IPS-NIHi7 (cell line): ENCODE measurements at regions not wholly inside any gene's neighbourhood (a gene's known extent, or its start where the extent isn't known, plus 50 kb on each side); places are given as distances from the start of the nearest gene placed in this dataset.

Experiments used
- DNase-seq: peaks from one replicate; pipeline ENCODE4 v3.0.0; 2012; ENCODE audit warnings: mixed read lengths; ENCODE audit errors: extremely low spot score

DNA sequence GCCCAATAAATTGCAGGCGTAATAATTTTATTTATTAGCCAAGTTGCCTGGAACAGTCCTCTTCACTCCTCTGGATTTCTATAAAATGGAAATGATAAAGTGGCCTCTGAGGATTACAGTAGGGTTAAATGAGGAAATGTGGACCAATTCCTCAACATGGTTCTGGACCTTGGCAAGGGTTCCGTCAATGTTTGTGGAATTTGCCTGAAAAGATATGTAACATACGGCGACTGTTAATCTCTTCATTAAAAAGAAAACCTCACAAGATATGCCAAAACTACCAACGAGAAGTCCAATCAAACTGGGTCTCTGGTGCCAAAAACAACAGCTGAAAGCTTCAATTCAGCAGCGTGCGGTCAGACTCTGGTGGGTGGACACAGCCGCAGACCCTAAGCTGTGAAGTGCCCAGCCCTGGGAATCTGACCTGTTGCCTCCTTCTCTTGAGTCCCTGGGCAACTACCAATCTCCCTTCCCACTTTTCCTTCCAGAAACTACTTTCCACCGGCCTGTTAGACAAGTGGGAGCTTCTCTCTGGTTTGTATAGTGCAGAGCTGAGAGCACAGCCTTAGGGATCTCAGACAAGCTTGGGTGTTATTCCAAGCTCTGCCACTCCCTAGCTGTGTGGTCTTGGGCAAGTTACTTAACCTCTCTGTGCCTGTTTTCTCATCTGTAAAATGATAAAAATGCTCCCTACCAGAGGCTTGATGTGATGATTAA, 190.5 kb upstream of the GSC start:
- no peak for DNase-seq

DNA sequence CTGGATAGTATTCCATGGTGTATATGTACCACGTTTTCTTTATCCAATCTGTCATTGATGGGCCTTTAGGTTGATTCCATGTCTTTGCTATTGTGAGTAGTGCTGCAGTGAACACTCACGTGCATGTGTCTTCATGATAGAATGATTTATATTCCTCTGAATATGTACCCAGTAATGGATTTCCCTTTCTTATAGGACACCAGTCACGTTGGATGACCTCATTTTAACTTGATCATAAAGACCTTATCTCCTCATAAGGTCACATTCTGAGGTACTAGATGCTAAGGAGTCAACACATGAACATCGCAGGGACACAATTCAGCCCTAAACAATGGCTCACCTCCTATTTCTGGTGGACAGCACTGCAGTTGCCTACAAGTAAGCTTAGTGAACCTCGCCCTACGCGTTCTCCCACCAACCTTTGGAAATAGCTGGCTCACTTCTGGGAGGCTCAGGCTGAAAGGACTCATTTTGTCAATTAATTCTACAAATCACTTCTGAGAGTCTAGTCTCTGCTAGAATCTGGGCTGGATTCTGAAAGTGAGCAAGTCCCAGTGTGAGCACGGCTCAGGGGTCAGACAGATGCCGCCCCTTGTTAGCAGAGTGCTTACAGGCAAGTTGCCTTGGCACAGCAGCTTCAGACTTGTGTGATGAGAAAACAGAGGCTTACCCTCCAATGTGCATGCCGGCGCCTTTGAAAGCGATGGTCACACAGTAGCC, 183.8 kb upstream of the GSC start:
- DNase-seq: no peak

DNA sequence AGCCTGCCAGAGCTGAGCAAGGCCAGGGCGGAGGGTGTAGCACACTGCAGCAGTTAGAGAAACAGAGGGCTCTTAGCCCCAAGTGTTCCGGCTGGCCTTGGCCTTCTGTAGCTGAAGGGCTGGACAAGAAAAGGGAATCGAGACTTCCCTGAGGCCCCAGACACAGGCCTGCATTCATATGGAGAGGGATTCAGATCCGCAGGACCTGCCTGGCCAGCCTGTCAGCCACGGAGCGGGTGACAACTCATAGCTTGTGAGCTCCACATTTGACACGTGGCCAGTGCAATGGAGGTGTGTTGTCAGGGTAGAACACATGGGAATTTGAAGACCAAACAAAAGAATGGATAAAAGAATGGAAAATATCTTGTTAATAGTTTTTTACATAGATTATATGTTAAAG, 182.2 kb upstream of the GSC start:
- peak; percentile 27 for DNase-seq

DNA sequence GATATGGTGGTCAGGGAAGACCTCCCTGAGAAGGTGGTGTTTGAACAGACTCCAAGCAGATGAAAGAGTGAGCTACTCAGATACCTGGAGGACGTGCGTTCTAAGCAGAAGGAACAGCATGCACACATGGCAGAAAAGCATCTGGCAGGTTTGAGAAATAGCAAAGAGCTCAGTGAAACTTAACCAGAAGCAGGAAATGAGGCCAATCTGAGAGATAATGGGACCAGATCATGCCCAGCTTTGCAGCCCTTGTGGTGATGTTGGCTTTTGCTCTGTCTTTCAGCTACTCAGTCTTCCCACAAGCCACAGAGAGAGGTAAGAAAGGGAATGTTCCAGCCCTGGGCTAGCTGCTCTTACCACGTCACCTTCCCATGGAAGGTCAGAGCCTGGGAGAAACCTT, 176.3 kb upstream of the GSC start:
- no peak for DNase-seq

DNA sequence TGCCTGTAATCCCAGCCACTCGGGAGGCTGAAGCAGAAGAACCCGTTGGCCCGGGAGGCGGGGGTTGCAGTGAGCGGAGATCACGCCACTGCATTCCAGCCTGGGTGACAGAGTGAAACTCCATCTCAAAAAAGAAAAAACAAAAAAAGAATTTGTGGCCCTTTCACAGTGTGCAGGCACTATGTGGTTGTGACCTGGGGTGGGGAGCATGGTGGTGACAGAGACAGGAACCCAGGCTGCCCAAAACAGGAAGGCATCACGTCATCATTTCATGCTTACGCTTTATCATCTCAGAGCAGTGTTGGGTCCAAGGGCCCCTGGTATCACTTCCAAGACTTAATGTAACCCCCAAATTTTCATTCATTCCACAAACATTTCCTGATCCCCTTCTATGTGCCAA, 175.7 kb upstream of the GSC start:
- DNase-seq: no peak

DNA sequence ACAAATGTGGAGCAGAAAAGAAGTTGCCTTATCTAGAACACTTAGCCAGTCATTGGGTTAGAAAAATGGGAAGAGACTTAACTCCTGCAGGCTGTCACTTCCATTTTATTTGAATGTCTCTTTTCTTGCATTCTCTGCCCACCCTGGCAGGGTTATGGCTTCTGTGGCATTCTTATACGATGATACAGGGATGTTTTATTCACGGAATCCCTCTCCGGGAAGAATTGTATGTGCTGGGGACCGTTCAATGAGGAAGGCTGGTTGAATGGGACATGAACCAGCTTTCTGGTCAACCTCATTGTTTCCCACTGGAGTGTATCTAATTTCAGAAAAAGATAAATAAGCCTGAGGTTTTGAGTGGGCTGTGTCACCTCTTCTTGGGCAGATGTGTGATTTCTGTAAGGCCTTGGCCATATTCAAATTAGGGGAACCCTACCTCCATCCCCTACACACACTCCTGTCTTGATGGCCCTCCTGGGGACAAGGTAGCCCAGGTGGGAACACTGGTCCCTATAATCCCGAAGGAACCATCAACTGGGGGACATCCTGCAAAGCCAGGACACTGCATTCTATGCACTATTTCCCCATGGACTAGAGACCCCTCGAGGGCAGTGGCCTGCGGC, 174.8 kb upstream of the GSC start:
- DNase-seq: no peak

DNA sequence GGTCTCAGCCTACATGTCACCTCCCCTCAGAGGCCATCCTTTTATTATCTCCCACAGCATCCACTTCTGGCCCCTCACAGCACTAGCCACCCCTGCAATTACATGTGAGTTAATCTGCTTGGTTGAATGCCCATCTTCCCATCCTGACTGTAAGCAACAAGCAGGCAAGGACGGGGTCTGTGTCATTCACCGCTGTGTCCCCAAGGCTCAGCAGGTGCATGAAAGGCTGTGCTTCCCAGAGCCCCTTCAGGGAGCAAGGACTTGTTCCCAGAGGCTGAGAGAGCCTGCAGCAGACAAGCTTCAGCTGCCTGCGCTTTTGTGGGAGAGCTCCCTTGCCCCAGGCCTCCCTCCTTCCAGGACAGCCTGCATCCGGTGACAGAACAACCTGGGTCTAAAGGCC, 172.7 kb upstream of the GSC start:
- DNase-seq: no peak

DNA sequence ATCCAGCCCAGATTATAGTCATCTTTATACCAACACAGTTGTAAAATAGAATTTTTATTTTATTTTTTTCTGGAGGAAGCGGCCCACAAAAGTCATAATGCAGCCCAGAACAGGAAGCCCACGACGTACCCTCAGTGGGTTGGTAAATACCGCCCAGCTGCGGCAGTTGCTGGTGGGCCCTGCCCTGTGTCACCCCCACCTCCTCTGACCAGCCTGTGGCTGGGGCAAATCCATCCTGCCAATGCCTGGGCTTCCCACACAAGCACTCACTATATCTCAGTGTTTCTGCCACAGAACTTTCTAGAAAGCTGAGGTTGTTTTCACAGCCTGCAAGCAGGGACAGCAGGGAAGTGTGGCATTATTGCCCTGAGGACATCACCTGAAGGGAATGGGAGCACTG, 171.4 kb upstream of the GSC start:
- DNase-seq: no peak

DNA sequence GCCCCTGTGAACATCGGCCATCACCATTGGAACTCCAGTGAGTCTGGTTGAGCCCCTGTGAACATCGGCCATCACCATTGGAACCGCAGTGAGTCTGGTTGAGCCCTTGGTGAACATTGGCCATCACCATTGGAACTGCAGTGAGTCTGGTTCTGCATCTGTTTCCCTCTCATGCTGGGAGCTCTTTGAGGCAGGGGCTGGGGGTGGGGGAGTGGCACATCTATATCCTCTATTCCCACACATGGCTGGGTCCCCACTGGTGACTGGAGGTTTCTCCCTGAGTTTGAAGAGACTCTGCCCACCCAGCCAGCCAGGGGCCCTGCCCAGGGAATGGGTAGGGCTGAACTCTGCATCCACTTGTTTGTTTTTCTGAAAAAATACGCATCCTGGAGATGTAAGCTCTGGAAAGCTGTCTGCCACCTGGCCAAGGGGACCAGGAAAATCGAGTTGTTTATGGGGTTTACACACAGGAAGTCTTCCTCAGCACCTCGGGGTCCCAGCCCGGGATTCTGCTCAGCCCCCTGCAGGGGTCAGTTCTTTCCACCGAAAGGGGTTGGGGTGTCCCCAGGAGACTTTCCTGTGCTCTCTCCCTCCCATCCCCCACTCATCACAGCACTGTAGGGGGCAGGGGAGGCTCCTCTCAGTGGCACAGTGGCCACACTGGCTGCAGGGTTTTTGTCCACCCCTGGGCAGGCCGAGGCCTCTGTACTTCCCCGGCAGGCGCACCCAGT, 170.5 kb upstream of the GSC start:
- no peak for DNase-seq

DNA sequence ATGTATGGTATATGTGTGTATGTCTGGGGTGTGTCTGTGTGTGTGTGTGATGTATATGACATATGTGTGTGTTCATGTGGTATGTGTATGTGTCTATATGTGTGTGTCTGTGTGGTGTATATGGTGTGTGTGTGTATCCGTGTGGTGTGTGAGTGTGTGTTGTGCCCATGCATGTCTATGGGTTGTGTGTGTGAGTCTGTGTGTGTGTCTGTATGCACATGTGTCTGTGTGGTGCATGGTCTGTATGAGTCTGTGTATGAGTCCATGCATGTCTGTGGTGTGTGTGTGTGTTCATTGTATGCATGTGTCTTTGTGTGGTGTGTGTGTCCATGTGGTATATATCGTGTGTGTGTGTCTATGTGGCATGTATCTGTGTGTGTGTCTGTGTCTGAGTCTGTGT, 168.1 kb upstream of the GSC start:
- DNase-seq: no peak

DNA sequence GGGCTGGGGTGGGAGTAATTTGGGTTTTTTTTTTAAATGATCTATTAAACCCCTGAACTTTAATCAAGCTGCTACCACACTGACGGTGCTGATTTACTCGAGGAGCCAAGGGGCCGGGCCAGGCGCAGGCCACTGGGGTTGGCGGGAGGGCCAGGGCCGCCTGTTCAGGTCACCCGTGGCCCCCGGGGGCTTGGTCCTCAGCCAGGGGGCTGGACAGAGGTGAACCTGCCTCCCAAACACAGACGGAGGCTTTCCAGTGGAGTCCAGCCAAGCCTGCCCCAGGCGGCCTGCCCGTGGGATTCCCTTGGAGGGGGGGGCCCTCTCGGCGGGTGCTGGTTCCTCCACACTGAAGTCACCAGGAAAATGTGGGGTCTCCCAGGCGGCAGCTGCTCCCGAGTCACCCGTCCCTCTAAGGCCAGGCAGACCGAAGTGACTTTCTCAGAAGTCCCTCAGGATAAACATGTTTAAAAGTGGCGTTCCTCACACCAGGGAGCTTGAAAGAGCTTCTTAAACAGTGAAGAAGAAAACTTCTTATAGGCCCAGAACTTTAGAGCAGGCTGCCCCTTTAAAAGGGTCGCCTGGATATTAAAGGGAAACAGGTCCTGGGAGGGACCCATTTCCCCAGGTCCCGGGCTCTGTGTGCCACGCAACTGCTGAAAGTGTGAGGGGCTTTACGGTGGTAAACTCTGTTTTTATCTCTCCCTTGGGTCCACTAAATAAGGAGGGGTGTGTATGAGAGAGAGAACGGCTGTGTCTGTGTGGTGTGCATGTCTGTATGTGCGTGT, 167.2 kb upstream of the GSC start:
- no peak for DNase-seq

DNA sequence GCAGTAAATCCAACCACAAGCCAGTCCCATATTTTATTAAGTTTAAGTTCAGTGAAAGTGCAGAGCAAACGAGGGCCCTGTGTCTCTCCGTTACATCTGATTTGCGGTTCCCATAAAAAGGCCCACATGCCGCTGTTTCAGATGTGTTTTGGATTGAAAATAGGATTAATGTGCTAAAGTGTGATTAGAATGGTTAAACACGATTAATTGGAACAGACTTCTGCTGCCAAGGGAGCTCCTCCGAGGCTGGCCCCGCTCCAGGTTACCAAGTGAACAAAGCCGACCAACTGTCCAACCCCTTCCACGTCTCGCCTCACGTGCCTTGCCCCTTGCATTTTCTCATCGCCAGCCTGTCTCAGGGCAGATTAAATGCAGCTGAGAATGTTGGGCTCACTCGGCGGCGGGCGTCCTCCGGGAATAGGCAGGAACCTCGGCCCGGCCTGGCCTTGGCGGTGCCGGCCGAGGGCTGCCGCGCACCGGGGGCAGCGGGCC, 166.5 kb upstream of the GSC start:
- DNase-seq: no peak

DNA sequence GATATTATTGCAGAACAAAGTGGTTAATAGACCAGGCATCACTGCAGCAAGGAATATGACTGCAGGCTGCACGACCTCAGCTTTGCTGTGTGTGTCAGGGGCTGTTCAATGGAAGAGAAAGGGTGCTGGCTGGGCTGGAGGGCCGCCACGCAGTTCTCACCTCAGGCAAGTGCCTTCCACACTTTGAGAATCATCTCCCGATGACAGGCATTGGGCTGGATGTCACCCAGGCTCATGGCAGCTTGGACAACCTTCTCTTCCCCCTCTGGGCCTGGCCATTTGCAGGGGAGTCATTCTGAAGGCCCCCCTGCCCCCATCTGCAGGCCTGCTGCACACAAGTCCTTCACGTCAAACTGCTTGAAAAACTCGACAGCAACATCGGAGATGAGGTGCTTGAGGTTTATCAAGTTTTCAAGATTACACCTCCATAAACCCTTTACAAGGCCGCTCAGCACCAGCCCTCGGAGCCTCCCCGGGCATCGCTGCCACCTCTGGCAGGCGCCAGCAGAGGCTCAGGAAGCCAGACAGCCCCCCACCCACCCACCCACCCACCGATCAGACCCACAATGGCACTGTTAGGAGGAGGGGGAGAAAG, 165.9 kb upstream of the GSC start:
- DNase-seq: no peak

DNA sequence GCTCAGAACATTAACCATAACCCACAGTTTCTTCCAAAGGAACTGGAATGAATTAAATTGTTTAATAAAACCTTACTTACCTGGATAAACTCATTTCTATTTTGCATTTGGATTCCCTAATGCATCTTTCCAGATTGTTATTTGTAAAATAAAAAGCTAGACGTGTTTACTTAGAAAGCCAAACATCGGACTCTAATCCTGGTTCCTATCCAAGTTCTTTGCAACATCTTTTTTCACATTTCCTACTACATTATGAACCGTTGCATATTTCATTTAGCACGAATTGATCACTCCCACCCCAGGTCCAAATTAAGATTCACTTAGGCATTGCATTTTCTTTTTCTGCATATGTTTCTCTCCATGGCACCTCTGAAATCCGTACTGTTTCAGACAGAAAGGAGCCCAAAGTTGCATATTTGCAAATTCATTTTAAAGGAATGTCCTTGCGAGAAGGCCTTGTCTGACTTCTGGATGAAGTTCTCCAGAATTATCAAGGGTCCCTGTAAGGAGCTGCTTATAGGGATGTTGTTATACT, 164.4 kb upstream of the GSC start:
- DNase-seq: no peak

DNA sequence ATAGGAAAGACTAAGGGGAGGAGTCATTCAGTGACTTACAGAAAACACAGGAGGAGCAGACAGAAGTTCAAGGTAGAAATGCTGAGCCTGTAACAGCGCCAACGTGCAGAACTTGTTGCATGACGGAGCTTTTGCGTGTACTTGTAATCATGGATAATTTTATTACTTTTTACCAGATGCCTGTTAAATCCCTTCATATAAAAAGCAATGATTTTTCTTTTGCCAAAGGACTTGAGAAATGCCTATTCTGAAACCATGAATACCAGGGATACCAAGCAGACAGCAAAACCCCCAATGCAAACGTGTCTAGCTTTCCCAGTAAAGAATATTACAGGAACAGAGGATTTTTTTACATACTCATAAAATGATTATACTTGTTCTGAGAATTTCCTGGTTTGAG, 163.6 kb upstream of the GSC start:
- no peak for DNase-seq

DNA sequence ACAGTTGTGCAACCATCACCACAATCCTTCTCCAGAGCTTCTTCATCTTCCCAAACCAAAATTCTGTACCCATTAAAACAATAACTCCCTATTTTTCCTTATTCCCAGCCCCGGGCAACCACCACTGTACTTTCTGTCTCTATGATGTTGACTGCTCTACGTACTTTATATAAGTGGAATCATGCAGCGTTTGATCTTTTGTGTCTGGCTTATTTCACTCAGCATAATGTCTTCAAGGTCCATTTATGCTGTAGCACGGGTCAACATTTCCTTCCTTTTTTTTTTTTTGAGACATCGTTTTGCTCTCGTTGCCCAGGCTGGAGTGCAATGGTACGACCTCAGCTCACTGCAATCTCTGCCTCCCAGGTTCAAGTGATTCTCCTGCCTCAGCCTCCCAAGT, 162.7 kb upstream of the GSC start:
- DNase-seq: no peak

DNA sequence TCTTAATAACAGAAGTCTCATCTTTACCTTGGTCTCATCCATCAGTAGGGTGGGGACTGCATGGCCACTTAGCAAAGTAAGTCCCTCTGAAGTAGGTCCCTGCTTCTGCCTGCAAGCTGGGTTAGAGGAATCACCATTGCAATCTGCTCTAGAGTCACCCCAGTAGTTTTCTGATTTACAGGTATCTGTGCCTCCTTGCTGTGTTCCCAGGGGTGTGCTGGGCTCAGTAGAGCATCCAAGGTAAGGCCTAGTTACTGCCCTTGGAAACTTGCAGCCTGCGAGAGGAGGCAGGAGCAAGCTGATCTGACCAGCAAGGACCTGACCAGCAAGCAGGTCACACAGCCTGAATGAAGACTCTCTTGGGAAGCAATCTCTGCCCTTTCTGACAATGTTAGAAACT, 160.8 kb upstream of the GSC start:
- DNase-seq: no peak

DNA sequence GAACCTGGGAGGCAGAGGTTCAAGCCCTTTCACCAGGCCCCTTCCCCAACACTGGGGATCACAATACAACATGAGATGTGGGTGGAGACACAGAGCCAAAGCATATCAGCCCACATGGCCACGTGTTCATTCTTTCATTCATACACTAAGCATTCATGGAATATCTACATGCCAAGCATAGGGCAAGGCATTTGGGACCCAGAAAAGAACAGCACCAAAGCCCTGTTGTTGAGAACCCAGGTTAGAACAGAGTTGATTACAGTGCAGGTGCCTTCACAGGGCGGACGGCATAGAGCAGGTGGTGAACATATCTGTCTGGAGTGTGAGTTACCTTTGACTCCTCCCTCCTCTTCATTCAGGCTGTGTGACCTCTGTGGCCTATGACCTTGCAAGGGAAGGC, 159.4 kb upstream of the GSC start:
- no peak for DNase-seq

DNA sequence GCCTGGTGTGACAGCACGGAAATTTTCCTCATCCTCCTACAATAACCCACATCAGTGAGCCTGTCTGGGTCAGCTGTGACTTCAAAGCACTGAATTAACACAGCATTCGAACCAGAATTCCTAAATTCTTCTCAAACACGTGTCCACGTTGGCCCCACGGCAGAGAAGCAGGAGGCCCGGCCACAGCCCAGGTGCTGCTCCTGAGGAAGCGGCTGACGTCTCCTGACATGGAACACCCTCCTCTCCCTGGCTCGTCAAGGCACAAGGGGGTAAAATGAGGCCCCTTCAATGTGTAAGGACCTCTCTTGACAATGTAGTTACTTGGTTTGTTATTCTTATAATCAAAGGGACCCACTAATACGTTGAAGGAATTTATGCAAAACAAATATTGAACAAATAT, 156.3 kb upstream of the GSC start:
- DNase-seq: no peak

DNA sequence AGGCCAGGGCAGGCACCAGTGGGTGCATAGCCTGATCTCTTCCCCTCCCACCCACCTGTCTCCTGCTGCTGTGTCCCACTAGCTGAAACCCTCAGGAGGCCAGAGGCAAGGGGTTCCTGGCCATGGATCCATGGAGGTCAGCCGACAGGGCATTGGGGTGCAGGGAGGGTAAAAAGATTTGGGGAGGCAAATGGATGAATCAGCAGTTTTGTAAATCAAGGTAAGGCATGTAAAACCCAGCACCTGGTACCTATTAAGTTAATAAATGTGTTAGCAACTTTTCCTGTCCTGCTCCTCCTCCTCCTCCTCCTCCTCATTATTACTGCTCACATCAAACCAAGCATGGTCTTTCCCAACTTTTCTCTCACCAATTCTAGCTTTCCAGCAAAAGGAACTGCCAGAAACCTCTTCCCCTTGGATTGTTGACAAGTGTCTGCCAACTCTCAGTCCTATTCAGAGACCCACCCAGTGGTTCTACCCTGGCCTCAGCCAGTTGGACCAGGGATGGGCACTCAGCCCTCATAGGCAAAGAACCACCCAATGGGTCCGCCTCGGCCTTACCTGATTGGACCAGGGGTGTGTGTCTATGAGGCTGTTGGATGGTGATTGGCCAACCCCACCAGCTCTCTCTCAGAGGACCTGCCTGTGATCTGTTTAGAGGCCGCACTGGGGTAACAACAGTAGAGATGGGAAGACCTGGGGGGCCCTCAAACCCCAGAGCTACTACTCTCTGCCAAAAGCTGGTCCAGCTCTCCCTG, 155.7 kb upstream of the GSC start:
- DNase-seq: no peak
